ENCODE measurements at regions not wholly inside any gene's neighbourhood (a gene's known extent, or its start where the extent isn't known, plus 50 kb on each side); places are given as distances from the start of the nearest gene placed in this dataset.

DNA sequence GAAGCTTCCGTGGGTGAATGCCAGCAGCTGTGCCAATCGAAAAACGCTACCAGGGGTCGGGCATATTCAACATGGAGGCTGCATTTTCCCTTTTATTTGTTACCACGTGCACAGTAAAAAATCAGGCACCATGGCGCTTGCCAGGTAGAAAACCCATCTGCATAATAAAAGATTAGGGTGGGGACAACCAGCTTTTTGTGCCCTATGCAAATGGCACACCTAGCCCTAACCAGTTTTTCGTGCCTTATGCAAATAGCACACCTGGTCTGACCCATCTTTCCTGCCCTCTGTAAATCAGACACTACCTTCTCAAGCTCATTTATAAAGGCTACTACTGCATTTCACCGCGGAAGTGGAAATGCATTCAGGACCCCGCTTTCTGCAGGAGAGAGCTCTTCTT lies 62.1 kb upstream of the FREM2 start:
- Histone ChIP-seq H3K27me3 (no peaks in the 10 kb centered on the region), H3K27ac (no peak overlapping the region), H3K4me1 (no peaks in the 10 kb centered on the region), H3K36me3 (no peaks in the 10 kb centered on the region), H3K4me3 (no peak overlapping the region), H3K9me3 (no peaks in the 10 kb centered on the region)
- ATAC-seq = no peak
- 40 to 68% methylated on average over 10 of the region's 10 CpGs for WGBS, 2 donors (ENCODE audit: low coverage in 1 of 2)
- TF ChIP-seq POLR2A (IDR thresholded peaks at IDR 0.05) (no peak), CTCF (IDR thresholded peaks at IDR 0.05) (no peak), EP300 (IDR thresholded peaks at IDR 0.05) (no peak), POLR2AphosphoS5 (IDR thresholded peaks at IDR 0.05) (no peak)

DNA sequence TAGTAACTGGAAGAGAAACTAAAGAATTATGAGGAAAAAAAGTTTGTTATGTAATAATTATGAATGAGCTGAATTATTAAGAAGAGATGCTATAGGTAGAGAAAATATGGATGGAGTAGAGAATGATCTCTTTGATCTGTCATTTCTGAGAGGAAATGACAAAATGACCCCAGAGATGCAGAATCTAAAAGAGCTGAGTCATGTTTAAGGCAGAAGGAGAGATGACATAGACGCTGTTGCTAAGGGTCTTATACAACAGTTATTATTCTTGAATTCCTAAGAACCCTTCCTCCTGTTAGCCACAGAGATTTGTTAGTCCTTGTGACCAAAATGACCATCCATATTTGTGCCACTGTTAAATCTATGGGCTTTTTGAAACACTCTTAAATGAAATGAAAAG lies 58.3 kb upstream of the FREM2 start:
- TF ChIP-seq CTCF (IDR thresholded peaks at IDR 0.05) (no peak), POLR2AphosphoS5 (IDR thresholded peaks at IDR 0.05) (no peak)
- Histone ChIP-seq H3K27ac (no peak overlapping the region), H3K36me3 (no peaks in the 10 kb centered on the region), H3K27me3 (no peaks in the 10 kb centered on the region), H3K4me1 (peaks cover 0 to 14% (median 0%) of the 10 kb centered on the region in 3 donors), H3K9me3 (no peaks in the 10 kb centered on the region), H3K4me3 (no peak overlapping the region)
- ATAC-seq = no peak
- 64 to 68% methylated on average over 1 of the region's 1 CpG for WGBS, 2 donors (ENCODE audit: low coverage in 1 of 2)

GRCh38 chr13:38630780-38631179 lies 56.1 kb upstream of the FREM2 start:
- Histone ChIP-seq H3K4me1 (peaks cover 0 to 14% (median 0%) of the 10 kb centered on the region in 3 donors), H3K36me3 (no peaks in the 10 kb centered on the region), H3K27ac (no peak overlapping the region), H3K4me3 (no peak overlapping the region), H3K9me3 (no peaks in the 10 kb centered on the region), H3K27me3 (no peaks in the 10 kb centered on the region)
- ATAC-seq = no peak
- peak; percentile 48 for TF ChIP-seq POLR2AphosphoS5 (IDR thresholded peaks at IDR 0.05)
- TF ChIP-seq CTCF (IDR thresholded peaks at IDR 0.05) = no peak
- WGBS, 2 donors (ENCODE audit: low coverage in 1 of 2) = 26 to 36% methylated on average over 2 to 4 of the region's 4 CpGs

DNA sequence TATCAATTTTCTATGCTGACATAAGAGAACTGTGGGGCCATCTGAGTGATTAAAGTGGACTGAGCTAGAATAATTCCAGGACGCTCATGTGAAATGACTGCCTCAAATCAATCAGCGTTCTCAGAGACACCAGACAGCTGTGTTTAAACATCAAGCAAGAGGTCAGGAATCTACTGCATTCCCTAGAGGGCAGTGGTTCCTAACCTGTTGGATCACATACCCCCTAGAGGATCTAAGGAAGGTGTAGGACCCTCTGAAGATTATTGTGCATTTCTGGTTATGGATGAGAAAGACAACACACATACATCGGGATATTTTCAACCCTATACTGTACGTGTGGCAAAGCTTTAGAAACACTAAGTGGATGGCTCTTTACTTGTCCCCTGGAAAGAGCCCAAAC lies 51.8 kb upstream of the FREM2 start:
- peaks cover 0 to 14% (median 0%) of the 10 kb centered on the region in 3 donors for H3K4me1 ChIP-seq
- no peaks in the 10 kb centered on the region for H3K27me3 ChIP-seq
- no peak for ATAC-seq
- H3K27ac ChIP-seq = no peak overlapping the region
- no peaks in the 10 kb centered on the region for H3K36me3 ChIP-seq
- H3K4me3 ChIP-seq = no peak overlapping the region
- no peak for TF ChIP-seq EP300 (IDR thresholded peaks at IDR 0.05)
- no peak for TF ChIP-seq POLR2AphosphoS5 (IDR thresholded peaks at IDR 0.05)
- no peak for TF ChIP-seq CTCF (IDR thresholded peaks at IDR 0.05)
- TF ChIP-seq POLR2A (IDR thresholded peaks at IDR 0.05) = no peak
- H3K9me3 ChIP-seq = no peaks in the 10 kb centered on the region
- WGBS, 2 donors (ENCODE audit: low coverage in 1 of 2) = 63 to 80% methylated on average over 2 to 3 of the region's 4 CpGs

GRCh38 chr13:38636073-38636472 lies 50.8 kb upstream of the FREM2 start:
- no peak overlapping the region for H3K4me3 ChIP-seq
- H3K4me1 ChIP-seq = peaks cover 0 to 5% (median 0%) of the 10 kb centered on the region in 3 donors
- ATAC-seq = no peak
- TF ChIP-seq POLR2A (IDR thresholded peaks at IDR 0.05) (no peak), CTCF (IDR thresholded peaks at IDR 0.05) (no peak), POLR2AphosphoS5 (IDR thresholded peaks at IDR 0.05) (no peak), EP300 (IDR thresholded peaks at IDR 0.05) (no peak)
- 56 to 66% methylated on average over 3 of the region's 3 CpGs for WGBS, 2 donors (ENCODE audit: low coverage in 1 of 2)
- H3K36me3 ChIP-seq = no peaks in the 10 kb centered on the region
- H3K9me3 ChIP-seq = no peaks in the 10 kb centered on the region
- no peak overlapping the region for H3K27ac ChIP-seq
- H3K27me3 ChIP-seq = no peaks in the 10 kb centered on the region

All from gastroesophageal sphincter (tissue), 4 donors.